Activated CD8-positive, alpha-beta memory T cell treated with anti-CD3 and anti-CD28 coated beads, Interleukin-2, amount 50 U/mL, for 24 hours (primary cell): ENCODE measurements at regions not wholly inside any gene's neighbourhood (a gene's known extent, or its start where the extent isn't known, plus 50 kb on each side); places are given as distances from the start of the nearest gene placed in this dataset.
"Not testable (repeated sequence)": the region's sequence is repeated elsewhere in the genome, so short reads cannot be mapped to it uniquely, and the experiment has no call there.

Source experiments
- DNase-seq: peaks from one replicate; pipeline ENCODE4 v3.0.0-alpha.2; 2020; ENCODE audit errors: extremely low read depth

DNA sequence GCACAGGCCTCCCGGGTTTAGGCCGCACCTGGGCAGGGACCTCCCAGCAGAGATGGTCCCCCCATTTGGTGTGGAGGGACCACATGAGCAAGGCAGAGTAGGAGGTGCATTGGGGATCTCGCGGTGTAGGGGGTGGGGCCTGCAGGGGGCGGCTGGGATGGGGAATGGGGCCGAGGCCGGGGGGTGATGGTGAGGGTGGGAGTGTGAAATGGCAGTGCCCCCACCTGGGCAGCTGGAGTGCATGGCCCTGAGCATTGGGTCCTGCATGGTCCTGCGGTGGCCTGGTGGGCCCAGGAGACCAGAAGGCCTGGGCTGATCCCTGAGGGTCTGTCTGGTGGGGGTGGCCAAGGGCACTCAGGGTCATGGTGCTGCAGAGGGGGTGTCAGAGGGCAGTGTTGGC, 111.8 kb downstream of the KIF26A start:
- DNase-seq: no peak

DNA sequence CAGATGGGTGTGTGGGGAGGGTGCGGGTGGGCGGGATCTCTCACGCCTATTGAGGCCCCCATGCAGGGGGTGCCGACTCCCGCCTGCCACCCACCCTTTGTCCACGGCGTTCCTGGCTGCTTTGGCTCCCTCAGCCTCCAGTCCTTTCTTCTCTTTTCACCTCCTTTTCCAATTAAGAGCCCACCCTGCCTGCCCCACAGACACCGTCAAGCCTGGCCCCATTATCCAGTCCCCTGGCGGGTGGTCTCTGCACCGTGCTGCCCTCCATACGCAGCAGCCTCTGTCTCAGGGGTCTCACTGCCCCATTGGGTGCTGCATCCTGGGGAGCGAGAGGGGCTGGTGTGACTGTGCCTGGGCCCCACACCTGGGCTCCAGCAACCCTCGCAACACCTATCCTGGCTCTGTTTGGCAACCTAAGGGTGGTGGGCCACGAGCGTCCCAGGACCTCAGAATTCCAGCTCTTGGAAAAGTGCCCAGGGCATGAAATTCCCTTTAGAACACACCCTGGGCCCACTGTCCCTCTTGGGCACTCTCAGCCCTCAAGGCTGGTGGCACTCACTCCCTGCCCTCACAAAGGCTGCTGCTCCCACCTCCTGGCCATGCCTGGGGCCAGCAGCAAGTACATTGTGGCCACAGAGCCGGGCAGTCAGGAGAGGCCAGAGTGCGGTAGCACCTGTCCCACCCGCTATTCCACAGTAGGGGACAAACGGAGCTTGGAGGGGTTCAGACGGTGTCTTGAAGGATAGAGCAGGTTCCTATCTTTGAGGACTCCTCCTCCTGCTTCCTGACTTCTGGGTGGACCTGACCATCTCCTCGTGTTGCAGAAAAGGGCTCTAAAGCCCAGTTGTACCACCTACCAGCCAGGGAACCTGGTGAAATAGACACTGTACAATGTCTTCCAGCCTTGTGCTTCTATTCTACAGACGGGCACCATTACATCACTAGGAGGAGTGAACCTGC, 114.1 kb downstream of the KIF26A start:
- DNase-seq: no peak

DNA sequence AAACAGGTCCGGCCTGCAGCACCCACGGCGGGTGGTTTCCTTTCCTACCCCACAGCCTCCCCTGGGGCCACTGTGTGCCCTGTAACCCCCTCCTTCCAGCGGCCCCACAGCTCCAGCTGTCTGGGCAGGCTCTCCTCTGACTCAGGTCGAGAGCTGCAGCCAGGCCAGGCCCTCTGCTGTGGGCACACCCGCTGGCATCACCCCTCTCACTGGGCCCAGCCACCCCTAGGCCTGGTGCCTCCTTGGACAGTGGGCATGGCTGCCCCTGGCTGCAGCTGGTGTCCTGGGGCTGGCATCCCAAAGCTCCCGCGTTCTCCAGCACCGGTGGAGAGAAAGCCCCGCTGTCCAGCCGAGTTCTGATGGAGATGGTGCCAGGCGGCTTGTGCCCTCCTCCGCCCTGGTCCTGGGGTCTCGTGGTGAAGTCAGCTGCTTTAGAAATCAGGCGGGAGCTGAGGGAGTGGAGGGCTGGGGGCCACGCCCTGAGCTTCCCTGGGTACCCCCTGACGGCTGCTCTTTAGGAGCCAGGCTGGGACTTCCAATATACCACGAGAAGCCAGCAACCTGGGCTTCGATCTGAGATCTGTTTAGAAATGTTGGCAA, 114.9 kb downstream of the KIF26A start:
- no peak for DNase-seq

DNA sequence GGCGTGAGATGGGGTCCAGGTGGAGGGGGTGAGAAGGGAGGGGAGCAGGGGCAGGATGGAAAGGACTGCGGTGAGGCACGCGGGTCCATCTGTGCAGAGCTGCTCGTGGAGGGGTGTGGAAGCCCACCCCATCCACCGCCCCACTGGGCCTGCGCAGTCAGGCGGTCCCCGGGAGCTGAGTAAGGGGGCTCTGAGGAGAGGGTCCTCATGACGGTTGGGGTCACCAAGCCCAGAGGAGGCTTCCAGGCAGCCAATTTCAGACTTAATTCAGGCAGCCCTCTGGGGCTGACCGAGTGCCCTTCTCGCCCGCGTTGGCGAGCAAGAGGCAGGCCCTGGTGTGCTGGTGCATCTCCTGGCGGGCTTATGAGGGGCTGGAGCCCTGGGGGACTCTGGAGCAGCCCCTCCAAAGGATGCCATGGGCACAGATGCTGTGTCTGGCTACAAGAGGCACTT, 115.5 kb downstream of the KIF26A start:
- DNase-seq: no peak

DNA sequence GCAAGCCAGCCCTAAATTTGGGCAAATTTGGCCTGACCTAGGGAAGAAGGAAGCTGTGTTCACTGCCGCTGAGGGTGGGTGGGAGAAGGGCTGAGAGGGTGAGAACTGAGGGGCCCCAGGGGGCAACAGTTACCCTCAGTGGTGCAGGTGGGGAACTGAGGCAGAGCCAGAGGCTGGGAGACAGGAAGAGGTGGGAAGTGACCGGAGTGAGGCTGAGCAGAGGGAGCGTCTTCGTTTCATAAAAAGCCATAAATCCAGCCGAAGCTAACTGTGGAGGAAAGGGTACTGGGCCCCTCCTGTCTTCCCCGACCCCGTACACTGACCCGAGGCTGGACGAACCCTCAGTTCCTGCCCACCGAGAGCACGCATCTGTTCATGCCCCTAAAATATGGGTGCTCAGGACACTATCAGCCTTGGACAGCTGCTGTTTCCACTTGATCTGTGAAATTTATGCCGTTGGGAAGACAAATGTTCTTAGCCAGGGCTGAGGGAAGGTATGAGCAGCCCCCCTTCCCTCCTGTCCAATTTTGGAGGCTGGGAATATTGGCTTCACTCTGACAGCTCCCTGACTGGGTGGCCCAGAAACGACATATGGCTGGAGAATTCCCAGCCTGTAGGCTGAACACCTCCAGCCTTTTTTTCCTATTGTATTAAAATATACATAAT, 116.5 kb downstream of the KIF26A start:
- DNase-seq: no peak

DNA sequence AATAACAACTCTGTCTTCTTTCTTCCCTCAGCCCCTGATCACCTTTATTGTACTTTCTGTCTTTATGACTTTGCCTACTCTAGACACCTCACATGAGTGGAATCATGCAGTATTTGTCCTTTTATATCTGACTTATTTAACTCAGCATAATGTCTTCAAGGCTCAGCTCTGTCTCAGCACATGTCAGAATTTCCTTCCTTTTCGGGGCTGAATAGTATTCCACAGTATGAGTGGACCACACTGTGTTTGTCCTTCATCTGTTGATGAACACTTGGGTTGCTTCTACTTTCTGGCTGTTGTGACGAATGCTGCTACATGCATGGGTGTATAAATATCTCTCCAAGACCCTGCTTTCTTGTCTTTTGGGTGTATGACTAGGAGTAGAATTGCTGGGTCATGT, 117.6 kb downstream of the KIF26A start:
- no peak for DNase-seq

DNA sequence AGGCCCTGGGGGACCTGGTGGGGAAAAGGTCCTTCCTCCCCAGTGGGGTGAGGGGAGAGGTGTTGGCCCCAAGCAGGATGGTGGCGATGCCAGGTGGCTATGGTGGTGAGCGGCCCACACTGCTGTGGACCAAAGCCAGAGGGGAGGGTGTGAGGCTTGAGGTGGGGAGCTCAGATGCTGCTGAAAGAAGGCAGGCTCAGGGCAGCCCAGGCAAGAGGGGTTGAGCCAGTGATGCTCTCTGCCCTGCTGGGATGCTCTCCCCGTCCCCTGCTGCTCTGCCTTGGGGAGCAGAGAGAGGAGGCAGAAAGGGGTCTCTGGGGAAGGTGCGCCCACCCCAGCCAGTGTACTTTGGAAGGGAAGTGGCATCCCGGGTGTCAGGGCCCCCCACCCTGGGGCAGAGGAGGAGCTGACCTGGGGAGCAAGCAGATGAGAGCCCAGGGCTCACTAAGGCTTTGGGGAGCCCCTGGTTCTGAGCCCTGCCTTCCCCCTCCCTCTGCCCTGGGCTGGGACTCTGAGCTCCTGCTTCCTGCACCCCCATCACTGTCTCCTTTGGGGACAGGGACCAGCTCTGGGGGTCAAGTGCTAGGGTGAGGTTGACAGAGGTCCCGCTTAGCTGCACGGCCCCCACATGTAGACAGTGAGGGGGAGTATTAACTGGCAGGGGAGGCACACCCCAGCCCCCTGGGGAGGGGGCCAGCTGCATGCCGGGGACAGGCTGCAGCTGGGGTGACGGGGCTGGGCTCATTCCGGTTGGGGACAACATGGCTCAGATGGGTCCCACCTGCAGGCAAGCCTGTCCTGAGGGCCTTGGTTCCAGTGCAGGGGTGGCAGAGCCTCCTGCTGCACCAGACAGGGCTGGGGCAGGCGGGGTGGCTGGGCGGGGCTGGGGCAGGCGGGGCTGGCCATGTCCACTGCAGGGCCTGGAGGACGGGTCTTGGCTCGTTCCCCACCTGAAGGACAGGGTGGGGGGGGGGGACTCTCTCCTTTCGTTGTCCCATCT, 124.4 kb downstream of the KIF26A start:
- no peak for DNase-seq

DNA sequence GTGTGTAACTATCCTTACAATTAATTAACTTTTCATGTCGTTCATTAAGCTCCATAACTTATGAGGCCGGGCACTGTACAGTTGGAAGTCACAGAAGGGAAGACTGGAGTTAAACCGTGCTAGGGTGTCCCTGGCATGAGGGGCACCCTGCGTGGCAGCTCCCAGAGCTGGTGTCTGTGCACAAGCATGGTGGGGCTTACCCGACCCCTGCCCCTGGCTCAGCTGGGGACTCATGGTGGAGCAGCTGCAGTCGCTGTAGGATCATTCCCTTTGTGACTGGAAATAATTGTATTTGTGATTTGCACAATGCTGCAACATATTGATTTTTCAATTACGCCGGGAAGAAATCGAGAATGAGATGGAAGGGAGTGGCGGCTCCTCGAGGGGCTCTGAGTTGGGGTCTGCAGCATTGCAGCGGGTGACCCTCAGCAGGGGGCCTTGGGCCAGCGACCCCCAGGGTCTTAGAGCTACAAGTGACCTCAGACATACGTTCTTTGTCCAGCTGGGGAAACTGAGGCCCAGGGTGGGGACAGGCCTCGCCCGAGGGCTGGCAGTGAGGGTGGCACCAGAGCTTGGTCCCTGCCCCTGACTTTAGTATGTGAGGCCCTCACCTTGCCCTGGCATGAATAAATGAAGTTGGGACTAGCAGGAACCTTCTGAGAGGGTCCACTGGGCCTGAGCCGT, 125.4 kb downstream of the KIF26A start:
- no peak for DNase-seq

DNA sequence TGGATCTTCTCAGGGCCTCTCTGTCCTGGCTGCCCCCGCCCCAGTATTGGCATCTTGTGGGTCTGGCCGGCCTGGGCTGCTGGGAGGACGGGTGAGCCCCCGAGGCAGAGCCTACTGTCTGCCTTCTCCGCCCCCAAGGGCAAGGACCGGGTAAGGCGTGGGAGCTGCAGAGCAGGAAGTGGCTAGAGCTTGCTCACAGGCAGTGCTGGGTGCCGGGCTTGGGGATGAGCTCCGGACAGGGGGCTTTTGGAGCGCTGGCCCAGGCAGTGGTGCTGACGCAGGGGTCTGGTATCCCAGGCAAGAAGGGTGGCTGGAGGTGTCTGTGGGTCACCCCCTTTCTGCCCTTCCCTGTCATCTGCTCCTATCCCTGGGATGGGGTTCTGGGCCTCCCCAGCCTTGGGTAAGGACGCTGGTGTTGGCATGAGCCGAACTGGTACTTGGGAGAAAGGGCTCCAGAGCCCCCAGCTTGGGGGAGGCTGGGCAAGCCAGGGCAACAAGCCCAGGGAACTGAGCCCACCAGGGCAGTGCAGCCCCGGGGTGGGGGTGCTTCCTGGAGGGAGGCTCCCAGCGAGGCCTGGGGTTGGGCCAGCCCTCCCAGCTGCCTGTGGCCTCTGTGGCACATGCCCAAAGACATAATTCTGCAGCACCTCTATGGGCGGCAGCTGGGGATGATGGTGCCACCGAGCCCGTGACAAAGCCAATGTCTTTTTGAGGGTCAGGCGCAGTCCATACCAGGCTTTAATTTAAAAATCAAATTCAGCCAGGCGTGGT, 126.3 kb downstream of the KIF26A start:
- no peak for DNase-seq

DNA sequence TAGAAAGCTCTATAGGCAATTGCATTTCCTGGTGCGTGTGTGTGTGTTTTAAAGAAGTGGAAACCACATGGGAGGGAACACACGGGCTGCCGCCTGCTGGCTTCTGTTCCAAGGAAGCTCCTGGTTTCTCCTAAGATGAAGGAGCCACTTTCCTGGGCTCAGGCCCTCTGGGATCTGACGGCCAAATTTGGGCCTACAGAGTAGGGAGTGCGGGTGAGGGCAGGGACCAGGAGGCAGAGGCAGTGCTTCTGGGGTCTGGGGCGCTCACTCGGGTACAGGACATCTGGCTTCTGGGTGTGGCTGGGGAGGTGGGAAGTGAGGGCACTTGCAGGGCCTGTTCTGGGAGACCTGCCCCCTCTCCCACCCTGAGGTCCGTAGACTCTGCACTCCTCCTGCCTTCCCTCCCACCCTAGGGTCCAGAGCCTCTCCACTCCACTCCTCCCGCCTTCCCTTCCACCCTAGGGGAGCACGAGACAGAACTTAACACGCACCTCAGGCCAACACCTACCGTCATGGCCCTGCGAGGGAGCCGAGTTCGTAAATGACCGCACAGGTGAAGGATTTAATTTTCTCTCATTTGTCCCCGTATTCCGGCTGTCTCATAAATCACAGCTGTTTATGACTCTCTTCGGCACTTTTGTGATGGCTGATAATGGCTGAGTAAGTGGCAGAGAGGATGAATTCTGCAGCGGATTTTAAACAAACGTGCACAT, 127.7 kb downstream of the KIF26A start:
- DNase-seq: no peak

DNA sequence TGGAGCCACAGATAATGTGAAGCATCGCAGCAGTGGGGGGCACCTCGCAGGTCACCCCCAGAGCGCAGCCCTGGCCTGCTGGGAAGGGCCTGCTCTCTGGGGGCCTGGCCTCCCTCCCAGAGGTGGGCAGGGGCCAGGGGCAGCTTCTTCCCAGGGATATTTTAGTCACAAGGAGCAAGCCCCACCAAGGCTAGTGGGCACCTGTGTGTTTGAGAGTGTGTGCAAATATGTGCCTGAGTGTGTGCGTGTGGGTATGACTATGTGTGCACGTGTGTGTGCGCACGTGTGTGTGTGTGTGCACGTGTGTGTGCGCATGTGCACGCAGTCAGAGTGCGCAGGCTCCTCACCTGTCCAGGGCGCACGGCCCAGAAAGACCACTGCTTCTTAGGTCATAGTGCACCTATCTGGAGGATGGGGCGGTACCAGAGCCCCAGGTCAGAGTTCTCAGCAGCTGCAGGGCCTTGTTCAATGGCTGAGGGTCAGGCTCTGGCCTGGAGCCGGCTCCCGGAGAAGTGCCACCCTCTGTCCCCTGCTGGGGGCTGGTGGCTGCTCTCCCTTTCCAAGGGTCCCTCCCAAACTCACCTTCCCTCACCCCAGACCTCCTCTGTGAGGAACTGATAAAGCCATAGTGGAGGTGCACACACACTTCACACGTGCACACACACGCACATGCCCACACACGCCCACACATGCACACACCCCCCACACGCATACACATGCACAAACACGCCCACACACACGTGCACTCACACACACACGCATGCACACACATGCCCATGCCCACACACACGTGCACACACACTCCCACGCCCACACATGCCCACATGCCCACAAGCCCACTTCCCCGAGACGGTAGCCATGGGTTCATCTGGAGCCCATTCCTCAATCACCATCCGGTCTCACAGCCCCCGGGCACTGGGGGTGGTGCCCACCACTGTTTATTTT, 128.5 kb downstream of the KIF26A start:
- no peak for DNase-seq

DNA sequence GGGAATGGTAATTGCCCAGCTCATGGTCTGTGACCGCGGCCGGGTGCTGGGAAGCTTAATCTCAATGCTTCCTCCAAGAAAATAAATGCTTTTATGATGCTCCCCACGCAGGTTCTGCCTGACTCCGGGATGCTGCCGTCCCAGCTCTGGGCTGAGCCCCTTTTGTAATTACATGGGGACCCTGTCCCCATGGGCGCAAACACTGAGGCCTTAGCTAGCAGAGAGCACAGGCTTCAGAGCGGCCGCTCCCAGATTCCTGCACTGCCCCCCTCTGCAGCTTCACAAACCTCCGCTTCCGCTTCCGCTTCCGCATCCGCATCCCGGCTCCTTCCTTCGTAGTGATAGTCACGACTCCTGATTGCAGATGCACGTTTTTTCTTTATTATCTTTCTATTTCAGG, 129.5 kb downstream of the KIF26A start:
- DNase-seq: no peak

DNA sequence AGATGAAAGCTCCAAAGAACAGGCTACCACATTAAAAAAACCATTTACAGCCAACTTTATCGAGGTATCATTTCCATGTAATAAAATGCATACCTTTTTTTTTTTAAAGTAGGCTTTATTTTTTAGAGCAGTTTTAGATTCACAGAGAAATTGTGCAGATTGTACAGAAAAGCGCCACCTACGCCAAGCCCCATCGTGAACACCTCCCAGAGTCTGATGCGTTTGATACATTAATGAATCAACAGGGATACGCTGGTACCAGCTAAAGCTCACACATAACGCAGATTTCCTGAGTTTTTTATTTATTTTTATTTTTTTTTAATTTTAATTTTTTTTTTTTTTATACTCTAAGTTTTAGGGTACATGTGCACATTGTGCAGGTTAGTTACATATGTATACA, 129.9 kb downstream of the KIF26A start:
- DNase-seq: no peak

DNA sequence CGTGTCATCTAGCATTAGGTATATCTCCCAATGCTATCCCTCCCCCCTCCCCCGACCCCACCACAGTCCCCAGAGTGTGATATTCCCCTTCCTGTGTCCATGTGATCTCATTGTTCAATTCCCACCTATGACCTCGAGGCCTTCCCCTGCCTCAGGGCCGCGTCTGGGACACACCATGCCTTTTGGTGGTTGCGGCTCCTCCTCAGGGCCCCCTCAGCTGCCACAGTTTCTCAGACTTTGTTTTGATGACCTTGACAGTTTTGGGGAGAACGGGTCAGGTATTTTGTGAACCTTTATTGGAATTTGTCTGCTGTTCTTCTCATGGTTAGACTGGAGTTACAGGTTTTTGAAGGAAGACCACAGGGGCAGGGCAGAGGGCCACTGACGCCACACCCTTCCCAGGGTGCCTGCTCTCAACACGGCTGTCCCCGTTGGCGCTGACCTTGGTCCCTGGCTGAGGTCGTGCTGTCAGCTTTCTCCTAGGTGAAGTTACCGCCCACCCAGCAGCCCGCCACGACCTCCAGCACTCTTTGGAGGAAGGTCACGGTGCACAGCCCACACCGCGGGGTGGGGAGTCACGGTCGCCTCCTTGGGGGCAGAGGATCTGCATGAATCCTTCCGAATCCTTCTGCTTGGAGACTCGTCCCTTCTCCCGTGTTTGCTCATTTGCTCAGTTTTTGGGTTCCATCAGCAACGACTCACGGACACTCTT, 130.5 kb downstream of the KIF26A start:
- no peak for DNase-seq

DNA sequence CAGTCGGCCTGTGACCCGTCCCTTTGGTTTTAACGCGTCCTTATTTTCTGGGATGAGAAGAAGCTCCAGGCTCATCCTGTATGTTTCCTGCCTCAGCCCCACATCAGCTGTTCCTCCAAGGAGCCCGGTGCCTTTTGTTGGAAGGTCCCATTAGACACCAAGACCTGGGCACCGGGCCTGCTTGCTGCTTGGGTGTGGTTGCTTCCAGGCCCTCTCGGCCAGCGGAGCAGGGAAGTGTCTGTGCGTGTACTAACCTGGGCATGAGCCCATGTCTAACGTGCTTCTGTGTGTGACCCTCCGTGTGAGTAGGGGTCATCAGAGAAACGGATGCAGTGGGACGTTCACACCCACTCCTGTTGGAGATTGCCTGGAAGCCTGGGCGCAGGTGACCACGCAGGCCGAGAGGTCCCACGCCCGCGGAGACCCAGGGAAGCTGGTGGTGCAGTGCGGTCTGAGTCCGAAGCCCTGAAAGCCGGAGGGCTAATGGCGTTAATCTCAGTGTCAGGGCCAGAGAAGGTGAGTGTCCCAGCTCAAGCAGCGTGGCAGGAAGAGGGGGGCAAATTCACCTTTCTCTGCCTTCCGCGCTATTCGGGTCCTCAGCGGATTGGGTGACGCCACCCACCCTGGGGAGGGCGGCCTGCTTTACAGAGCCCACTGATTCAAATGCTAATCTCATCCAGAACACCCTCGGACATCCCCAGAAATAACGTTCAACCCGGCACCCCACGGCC, 131.3 kb downstream of the KIF26A start:
- DNase-seq: not testable (repeated sequence)

DNA sequence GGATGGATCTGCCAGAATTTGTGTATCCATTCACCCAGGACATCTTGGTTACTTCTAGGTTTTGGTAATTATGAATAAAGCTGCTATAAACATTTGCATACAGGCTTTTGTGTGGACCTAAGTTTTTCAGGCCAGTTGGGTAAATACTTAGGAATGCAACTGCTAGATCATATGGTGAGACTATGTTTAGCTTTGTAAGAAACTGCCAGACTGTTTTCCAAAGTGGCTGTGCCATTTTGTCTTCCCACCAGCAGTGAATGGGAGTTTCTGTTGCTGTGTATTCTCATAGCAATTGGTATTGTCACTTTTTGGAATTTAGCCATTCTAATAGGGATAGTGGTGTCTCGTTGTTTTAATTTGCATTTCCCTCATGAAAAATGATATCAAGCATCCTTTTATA, 133.0 kb downstream of the KIF26A start:
- DNase-seq: no peak

DNA sequence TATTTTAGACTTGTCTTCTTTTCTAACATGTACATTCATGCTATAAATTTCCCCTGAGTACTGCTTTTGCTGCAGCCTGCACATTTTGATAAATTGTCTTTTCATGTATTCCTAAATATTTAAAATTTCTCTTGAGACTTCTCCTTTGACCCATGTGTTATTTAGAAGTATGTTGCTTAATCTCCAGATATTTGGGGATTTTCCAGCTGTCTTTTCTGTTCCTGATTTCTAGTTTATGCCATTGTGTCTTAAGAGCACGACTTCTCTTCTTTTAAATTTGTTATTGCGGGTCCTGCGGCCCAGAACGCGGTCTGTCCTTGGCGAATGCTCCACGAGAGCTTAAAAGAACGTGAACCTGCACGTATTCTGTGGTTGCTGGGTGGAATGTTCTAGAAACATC, 136.4 kb downstream of the KIF26A start:
- no peak for DNase-seq
